ENCODE measurements at regions not wholly inside any gene's neighbourhood (a gene's known extent, or its start where the extent isn't known, plus 50 kb on each side); places are given as distances from the start of the nearest gene placed in this dataset.

DNA sequence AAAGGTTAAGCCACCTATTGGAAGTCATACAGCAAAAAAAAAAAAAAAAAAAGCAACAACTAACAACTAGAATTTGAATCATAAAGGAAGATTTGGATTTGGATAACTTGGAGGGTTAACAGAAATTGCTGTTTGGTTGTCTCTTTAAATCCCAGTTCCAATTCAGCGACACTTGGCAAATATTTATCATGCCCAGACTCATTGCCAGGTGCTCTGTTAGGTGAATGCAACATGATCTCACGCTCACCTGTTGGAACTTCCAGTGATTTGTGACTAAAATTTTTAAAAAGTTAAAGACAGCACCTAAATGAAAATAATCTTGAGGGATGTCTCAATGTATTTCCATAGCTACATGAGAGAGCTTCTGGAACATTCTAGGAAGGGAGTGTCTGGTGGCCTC lies 103.7 kb downstream of the TBX3 start:
- TF ChIP-seq, protein P1, sequence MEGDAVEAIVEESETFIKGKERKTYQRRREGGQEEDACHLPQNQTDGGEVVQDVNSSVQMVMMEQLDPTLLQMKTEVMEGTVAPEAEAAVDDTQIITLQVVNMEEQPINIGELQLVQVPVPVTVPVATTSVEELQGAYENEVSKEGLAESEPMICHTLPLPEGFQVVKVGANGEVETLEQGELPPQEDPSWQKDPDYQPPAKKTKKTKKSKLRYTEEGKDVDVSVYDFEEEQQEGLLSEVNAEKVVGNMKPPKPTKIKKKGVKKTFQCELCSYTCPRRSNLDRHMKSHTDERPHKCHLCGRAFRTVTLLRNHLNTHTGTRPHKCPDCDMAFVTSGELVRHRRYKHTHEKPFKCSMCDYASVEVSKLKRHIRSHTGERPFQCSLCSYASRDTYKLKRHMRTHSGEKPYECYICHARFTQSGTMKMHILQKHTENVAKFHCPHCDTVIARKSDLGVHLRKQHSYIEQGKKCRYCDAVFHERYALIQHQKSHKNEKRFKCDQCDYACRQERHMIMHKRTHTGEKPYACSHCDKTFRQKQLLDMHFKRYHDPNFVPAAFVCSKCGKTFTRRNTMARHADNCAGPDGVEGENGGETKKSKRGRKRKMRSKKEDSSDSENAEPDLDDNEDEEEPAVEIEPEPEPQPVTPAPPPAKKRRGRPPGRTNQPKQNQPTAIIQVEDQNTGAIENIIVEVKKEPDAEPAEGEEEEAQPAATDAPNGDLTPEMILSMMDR (IDR thresholded peaks at IDR 0.05) = no peak
- H3K27me3 ChIP-seq = peaks cover 0 to 15% of the 10 kb centered on the region in 2 donors
- H3K36me3 ChIP-seq = no peaks in the 10 kb centered on the region
- no peak overlapping the region for H3K27ac ChIP-seq
- DNase-seq (no peak), ATAC-seq (no peak)
- no peak overlapping the region for H3K4me3 ChIP-seq
- intact Hi-C loops (cut with DNase I) = no loop called here
- no peaks in the 10 kb centered on the region for H3K4me1 ChIP-seq
- H3K9me3 ChIP-seq = no peaks in the 10 kb centered on the region

DNA sequence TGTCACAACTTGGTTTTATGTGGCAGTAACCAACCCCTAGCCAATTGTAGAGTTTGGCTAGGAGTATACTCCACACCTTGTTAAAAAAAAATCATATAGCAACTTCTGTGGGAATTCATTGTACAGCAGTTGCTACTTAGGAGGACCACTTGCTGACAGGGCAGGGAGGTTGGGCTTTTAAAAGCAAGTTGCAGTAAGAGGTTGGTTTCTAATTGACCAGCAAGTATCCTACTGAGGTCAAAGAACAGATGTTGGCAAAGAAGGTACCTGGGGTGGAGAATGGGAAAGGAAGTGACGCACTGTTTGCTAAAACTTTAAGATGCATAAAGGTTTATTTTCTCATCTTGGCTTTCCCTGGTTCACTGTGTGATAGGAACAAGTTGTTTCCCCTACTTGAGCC lies 104.6 kb downstream of the TBX3 start:
- no peak overlapping the region for H3K27ac ChIP-seq
- TF ChIP-seq, protein P1 (IDR thresholded peaks at IDR 0.05) = no peak
- H3K27me3 ChIP-seq = peaks cover 0 to 15% of the 10 kb centered on the region in 2 donors
- H3K4me3 ChIP-seq = no peak overlapping the region
- no peak for ATAC-seq
- H3K36me3 ChIP-seq = no peaks in the 10 kb centered on the region
- H3K4me1 ChIP-seq = no peaks in the 10 kb centered on the region
- no peaks in the 10 kb centered on the region for H3K9me3 ChIP-seq
- no peak for DNase-seq
- intact Hi-C loops (cut with DNase I) = no loop called here

DNA sequence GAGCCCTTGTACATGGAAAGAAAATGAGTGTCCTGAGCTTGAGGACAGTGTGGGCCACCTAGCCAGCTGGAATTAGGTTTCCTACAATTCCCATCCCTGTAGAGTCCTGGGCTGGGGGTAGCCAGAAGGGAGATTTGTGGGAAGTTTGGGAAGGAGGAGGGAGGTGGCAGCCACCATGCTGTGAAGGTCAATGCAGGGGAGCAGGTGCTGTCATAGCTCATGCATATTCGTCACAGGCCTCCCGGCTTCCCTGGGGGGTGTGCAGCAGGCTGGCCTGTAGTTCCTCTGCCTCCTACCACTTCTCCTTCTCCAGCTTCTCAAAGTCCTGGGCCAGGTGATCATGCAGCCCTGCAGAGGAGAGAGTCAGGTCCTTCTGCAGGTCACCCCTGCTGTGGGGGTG lies 121.3 kb downstream of the TBX3 start:
- TF ChIP-seq, protein P1 (IDR thresholded peaks at IDR 0.05) = no peak
- DNase-seq (no peak), ATAC-seq (no peak)
- no peaks in the 10 kb centered on the region for H3K9me3 ChIP-seq
- H3K36me3 ChIP-seq = no peaks in the 10 kb centered on the region
- intact Hi-C loops (cut with DNase I) = no loop called here
- no peak overlapping the region for H3K4me3 ChIP-seq
- no peaks in the 10 kb centered on the region for H3K4me1 ChIP-seq
- peaks cover 0 to 3% of the 10 kb centered on the region in 2 donors for H3K27me3 ChIP-seq
- no peak overlapping the region for H3K27ac ChIP-seq

DNA sequence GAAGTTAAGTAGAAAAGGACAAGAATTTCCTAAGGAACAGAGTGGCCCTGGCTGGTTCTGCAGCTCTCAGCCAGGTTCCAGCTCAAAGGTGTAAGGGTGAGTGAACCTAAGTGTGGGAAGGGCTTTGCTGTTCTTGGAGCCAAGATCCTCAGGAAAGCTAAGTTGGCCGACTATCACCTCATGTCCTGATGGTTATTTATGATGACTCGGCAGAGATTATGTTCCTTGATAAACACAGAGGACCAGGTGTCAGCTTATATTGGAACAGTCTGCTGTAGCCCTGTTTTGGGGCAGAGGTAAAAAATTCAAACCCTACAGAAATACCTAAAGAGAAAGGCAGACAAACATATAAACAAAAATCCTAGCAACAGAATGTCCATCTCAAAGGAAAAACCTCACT lies 128.5 kb downstream of the TBX3 start:
- Histone ChIP-seq H3K9me3 (no peaks in the 10 kb centered on the region), H3K4me1 (no peaks in the 10 kb centered on the region), H3K27ac (no peak overlapping the region), H3K36me3 (no peaks in the 10 kb centered on the region), H3K4me3 (no peak overlapping the region), H3K27me3 (peaks cover 0 to 6% of the 10 kb centered on the region in 2 donors)
- ATAC-seq (no peak), DNase-seq (no peak)
- intact Hi-C loops (cut with DNase I) = no loop called here
- TF ChIP-seq, protein P1 (IDR thresholded peaks at IDR 0.05) = no peak

DNA sequence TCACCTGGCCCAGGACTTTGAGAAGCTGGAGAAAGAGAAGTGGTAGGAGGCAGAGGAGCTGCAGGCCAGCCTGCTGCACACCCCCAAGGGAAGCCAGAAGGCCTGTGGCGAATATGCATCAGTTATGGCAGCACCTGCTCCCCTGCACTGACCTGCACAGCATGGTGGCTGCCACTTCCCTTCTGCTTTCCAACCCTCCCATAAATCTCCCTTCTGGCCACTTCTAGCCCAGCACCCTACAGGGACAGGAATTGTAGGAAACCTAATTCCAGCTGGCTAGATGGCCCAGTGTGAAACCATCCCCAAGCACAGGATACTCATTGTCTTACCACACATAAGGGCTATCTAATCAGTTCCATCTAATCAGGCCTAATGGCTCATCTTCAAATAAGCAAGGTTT lies 136.3 kb downstream of the TBX3 start:
- DNase-seq (no peak), ATAC-seq (no peak)
- Histone ChIP-seq H3K27me3 (no peaks in the 10 kb centered on the region), H3K4me3 (no peak overlapping the region), H3K9me3 (no peaks in the 10 kb centered on the region), H3K4me1 (no peaks in the 10 kb centered on the region), H3K27ac (no peak overlapping the region), H3K36me3 (no peaks in the 10 kb centered on the region)
- intact Hi-C loops (cut with DNase I) = no loop called here
- TF ChIP-seq, protein P1 (IDR thresholded peaks at IDR 0.05) = no peak

All from left lung (tissue), 4 donors.